ENCODE measurements at regions not wholly inside any gene's neighbourhood (a gene's known extent, or its start where the extent isn't known, plus 50 kb on each side); places are given as distances from the start of the nearest gene placed in this dataset.

DNA sequence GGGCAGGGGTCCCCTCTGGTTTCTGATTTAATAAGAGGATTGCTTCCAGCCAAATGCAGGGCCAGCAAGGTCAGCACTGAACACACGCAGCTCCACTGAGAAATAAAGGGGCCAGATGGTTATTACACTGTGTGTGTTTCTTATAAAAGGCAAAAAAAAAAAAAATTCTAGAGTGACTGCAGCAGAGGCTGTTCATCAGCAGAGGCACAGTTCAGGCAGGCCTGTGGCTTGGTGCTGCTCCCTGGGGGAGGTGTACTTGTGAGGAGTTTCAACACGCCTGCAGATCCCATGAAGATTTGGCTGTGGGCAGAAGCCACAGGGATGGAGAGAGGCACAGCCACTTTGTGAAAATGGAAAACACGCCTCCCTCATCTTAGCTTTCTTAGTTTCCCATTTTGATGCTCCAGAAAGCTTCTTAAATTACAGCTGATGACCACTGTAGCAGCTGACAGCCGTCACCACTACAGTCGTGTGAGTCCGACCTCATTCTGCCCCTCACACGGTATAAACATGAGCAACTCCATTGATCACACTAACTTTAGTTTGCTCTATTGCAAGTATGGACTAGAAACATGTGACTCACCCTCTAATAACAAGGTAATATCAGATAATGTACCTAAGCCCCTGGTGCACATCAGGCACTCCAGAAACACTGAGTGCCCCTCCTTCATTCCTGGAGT is 726.5 kb upstream of the RAB6C start:
- TF ChIP-seq, protein P1, sequence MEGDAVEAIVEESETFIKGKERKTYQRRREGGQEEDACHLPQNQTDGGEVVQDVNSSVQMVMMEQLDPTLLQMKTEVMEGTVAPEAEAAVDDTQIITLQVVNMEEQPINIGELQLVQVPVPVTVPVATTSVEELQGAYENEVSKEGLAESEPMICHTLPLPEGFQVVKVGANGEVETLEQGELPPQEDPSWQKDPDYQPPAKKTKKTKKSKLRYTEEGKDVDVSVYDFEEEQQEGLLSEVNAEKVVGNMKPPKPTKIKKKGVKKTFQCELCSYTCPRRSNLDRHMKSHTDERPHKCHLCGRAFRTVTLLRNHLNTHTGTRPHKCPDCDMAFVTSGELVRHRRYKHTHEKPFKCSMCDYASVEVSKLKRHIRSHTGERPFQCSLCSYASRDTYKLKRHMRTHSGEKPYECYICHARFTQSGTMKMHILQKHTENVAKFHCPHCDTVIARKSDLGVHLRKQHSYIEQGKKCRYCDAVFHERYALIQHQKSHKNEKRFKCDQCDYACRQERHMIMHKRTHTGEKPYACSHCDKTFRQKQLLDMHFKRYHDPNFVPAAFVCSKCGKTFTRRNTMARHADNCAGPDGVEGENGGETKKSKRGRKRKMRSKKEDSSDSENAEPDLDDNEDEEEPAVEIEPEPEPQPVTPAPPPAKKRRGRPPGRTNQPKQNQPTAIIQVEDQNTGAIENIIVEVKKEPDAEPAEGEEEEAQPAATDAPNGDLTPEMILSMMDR (IDR thresholded peaks at IDR 0.05), result no peak
- TF ChIP-seq EP300 (IDR thresholded peaks at IDR 0.05), result no peak
- TF ChIP-seq POLR2A (IDR thresholded peaks at IDR 0.05), result no peak

Data from ovary (tissue), 3 donors.